OCI-LY1 (cell line): ENCODE measurements at regions not wholly inside any gene's neighbourhood (a gene's known extent, or its start where the extent isn't known, plus 50 kb on each side); places are given as distances from the start of the nearest gene placed in this dataset.

Experiments used
- H2AFZ ChIP-seq: fragments of 200-600 bp; sonication (generic), shearing (Covaris generic); 2 replicates; pipeline ENCODE4 v1.6.0; 2014; ENCODE audit warnings: antibody characterized with exemption, mild to moderate bottlenecking, low read length
- H3F3A ChIP-seq: fragments of 200-600 bp; sonication (generic), shearing (Covaris generic); 2 replicates; pipeline ENCODE4 v1.6.0; 2014; ENCODE audit warnings: mild to moderate bottlenecking, antibody characterized with exemption, low read length, moderate library complexity; ENCODE audit not compliant: insufficient read depth
- H3K27ac ChIP-seq: fragments of 200-600 bp; sonication (generic); 2 replicates; pipeline ENCODE4 v1.5.1; 2014; ENCODE audit warnings: low read length, mixed run types, mild to moderate bottlenecking, low read depth; ENCODE audit not compliant: poor library complexity, severe bottlenecking
- H3K27me3 ChIP-seq: fragments of 200-600 bp; sonication (generic); 2 replicates; pipeline ENCODE4 v1.6.0; 2014; ENCODE audit warnings: antibody characterized with exemption, mild to moderate bottlenecking, low read length, moderate library complexity; ENCODE audit not compliant: insufficient read depth
- H3K36me3 ChIP-seq: fragments of 200-600 bp; sonication (generic); 2 replicates; pipeline ENCODE4 v1.6.1; 2014; ENCODE audit warnings: mild to moderate bottlenecking, antibody characterized with exemption, low read length, moderate library complexity, mixed read lengths; ENCODE audit not compliant: insufficient read depth
- H3K4me1 ChIP-seq: fragments of 200-600 bp; sonication (generic); 2 replicates; pipeline ENCODE4 v1.5.1; 2014; ENCODE audit warnings: mild to moderate bottlenecking, low read length, moderate library complexity; ENCODE audit not compliant: insufficient read depth, severe bottlenecking
- H3K4me2 ChIP-seq: fragments of 200-600 bp; sonication (generic), shearing (Covaris generic); 2 replicates; pipeline ENCODE4 v1.6.1; 2014; ENCODE audit warnings: low read length
- H3K4me3 ChIP-seq: fragments of 200-600 bp; sonication (generic); 2 replicates; pipeline ENCODE4 v1.5.1; 2014; ENCODE audit warnings: low read length, low read depth, mild to moderate bottlenecking, mixed read lengths; ENCODE audit not compliant: poor library complexity, severe bottlenecking
- H3K79me2 ChIP-seq: fragments of 200-600 bp; shearing (Covaris generic); 2 replicates; pipeline ENCODE4 v1.6.1; 2016; ENCODE audit warnings: mixed run types, low read length, mixed read lengths; ENCODE audit not compliant: insufficient read depth
- H3K9ac ChIP-seq: fragments of 200-600 bp; sonication (generic), shearing (Covaris generic); 2 replicates; pipeline ENCODE4 v1.6.1; 2014; ENCODE audit warnings: mild to moderate bottlenecking, low read length, mixed read lengths
- H3K9me2 ChIP-seq: fragments of 200-600 bp; sonication (generic), shearing (Covaris generic); 2 replicates; pipeline ENCODE4 v1.6.1; 2014; ENCODE audit warnings: low read depth, mild to moderate bottlenecking, low read length, mixed read lengths
- H3K9me3 ChIP-seq: fragments of 200-600 bp; shearing (Covaris generic); 2 replicates; pipeline ENCODE4 v1.6.1; 2014; ENCODE audit warnings: low read length, mixed read lengths
- H4K20me1 ChIP-seq: fragments of 200-600 bp; sonication (generic), shearing (Covaris generic); 2 replicates; pipeline ENCODE4 v1.6.0; 2016; ENCODE audit warnings: mild to moderate bottlenecking, low read length; ENCODE audit not compliant: insufficient read depth
- EZH2 ChIP-seq: fragments of 200-600 bp; sonication (generic), shearing (Covaris generic); IDR thresholded peaks from 2 replicates; pipeline ENCODE4 v1.8.0; 2017; ENCODE audit warnings: borderline replicate concordance, mixed run types, mild to moderate bottlenecking, antibody characterized with exemption, low read length, moderate library complexity, mixed read lengths
- TF ChIP-seq, protein P1 (sequence below): fragments of 200-600 bp; sonication (generic), shearing (Covaris generic); IDR thresholded peaks from 2 replicates; pipeline ENCODE4 v1.5.1; 2017; ENCODE audit warnings: mild to moderate bottlenecking, antibody characterized with exemption, low read length, moderate library complexity, mixed read lengths

- Histone ChIP-seq H3K79me2 (no peaks in the 10 kb centered on the region), H2AFZ (no peak overlapping the region), H3K4me2 (no peak overlapping the region), H3K4me3 (no peak overlapping the region), H3F3A (no peaks in the 10 kb centered on the region), H4K20me1 (no peaks in the 10 kb centered on the region), H3K4me1 (no peaks in the 10 kb centered on the region), H3K9me2 (no peaks in the 10 kb centered on the region), H3K9ac (no peak overlapping the region), H3K27ac (no peak overlapping the region), H3K9me3 (no peaks in the 10 kb centered on the region), H3K36me3 (no peaks in the 10 kb centered on the region), H3K27me3 (no peaks in the 10 kb centered on the region)
- no peak for TF ChIP-seq EZH2
- TF ChIP-seq, protein P1, sequence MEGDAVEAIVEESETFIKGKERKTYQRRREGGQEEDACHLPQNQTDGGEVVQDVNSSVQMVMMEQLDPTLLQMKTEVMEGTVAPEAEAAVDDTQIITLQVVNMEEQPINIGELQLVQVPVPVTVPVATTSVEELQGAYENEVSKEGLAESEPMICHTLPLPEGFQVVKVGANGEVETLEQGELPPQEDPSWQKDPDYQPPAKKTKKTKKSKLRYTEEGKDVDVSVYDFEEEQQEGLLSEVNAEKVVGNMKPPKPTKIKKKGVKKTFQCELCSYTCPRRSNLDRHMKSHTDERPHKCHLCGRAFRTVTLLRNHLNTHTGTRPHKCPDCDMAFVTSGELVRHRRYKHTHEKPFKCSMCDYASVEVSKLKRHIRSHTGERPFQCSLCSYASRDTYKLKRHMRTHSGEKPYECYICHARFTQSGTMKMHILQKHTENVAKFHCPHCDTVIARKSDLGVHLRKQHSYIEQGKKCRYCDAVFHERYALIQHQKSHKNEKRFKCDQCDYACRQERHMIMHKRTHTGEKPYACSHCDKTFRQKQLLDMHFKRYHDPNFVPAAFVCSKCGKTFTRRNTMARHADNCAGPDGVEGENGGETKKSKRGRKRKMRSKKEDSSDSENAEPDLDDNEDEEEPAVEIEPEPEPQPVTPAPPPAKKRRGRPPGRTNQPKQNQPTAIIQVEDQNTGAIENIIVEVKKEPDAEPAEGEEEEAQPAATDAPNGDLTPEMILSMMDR: no peak
Measured at GRCh38 chr3:104154896-104155295, 1211.8 kb upstream of the ALCAM start.

DNA sequence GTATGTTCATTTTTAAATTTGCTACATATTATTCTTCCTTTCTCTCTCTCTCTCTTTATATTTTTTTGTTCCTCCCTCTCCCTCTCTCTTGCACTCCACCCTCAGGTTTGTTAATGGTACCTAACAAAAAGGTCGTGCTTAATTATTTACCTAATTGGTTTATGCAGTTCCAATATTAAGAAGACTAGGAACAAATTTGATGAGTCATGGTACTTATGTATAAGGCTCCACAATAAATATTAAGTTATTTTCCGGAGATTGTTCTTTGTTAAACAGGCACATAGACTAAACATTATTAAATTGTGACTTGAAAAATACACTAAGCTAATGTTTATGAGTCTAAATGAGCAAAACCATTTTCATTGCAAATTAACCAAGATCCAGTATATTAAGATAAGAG is 1200.8 kb upstream of the ALCAM start:
- no peaks in the 10 kb centered on the region for H4K20me1 ChIP-seq
- H3K4me1 ChIP-seq: no peaks in the 10 kb centered on the region
- no peak overlapping the region for H3K4me2 ChIP-seq
- H3K9ac ChIP-seq: no peak overlapping the region
- H3K9me3 ChIP-seq: peaks cover 4% of the 10 kb centered on the region; the same call in 1 of the 2 replicates
- no peaks in the 10 kb centered on the region for H3K27me3 ChIP-seq
- H3K27ac ChIP-seq: no peak overlapping the region
- H3K36me3 ChIP-seq: no peaks in the 10 kb centered on the region
- no peaks in the 10 kb centered on the region for H3K9me2 ChIP-seq
- H3K4me3 ChIP-seq: no peak overlapping the region
- no peaks in the 10 kb centered on the region for H3F3A ChIP-seq
- no peak overlapping the region for H2AFZ ChIP-seq
- TF ChIP-seq EZH2: no peak
- H3K79me2 ChIP-seq: no peaks in the 10 kb centered on the region

DNA sequence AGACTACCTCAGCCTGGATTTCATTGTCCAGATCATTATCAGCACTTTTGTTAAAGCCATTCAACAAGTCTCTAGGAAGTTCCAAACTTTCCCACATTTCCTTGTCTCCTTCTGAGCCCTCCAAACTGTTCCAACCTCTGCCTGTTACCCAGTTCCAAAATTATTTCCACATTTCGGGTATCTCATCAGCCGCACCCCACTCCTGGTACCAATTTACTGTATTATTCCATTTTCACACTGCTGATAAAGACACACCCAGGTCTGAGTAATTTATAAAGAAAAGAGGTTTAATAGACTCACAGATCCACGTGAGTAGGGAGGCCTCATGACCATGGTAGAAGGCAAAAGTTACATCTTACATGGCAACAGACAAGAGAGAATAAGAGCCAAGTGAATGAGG is 1198.3 kb upstream of the ALCAM start:
- H3K9me2 ChIP-seq: no peaks in the 10 kb centered on the region
- no peaks in the 10 kb centered on the region for H3K36me3 ChIP-seq
- TF ChIP-seq, protein P1: no peak
- TF ChIP-seq EZH2: no peak
- no peak overlapping the region for H3K4me2 ChIP-seq
- H3K9me3 ChIP-seq: peaks cover 4% of the 10 kb centered on the region; the same call in 1 of the 2 replicates
- no peaks in the 10 kb centered on the region for H3K4me1 ChIP-seq
- no peaks in the 10 kb centered on the region for H3K79me2 ChIP-seq
- no peak overlapping the region for H3K4me3 ChIP-seq
- no peak overlapping the region for H3K27ac ChIP-seq
- H2AFZ ChIP-seq: no peak overlapping the region
- no peaks in the 10 kb centered on the region for H3F3A ChIP-seq
- no peak overlapping the region for H3K9ac ChIP-seq
- H4K20me1 ChIP-seq: no peaks in the 10 kb centered on the region
- H3K27me3 ChIP-seq: no peaks in the 10 kb centered on the region

- Histone ChIP-seq H2AFZ (no peak overlapping the region), H3K27me3 (no peaks in the 10 kb centered on the region), H3K27ac (no peak overlapping the region), H3K9ac (no peak overlapping the region), H3K4me2 (no peak overlapping the region), H3K9me3 (no peaks in the 10 kb centered on the region), H3K4me3 (no peak overlapping the region), H3K79me2 (no peaks in the 10 kb centered on the region), H3K36me3 (no peaks in the 10 kb centered on the region), H3F3A (no peaks in the 10 kb centered on the region), H3K4me1 (no peaks in the 10 kb centered on the region), H4K20me1 (no peaks in the 10 kb centered on the region), H3K9me2 (no peaks in the 10 kb centered on the region)
- no peak for TF ChIP-seq EZH2
- TF ChIP-seq, protein P1: no peak
Measured at GRCh38 chr3:104175696-104176095, 1191.0 kb upstream of the ALCAM start.
